Natural killer cell (primary cell): ENCODE measurements at regions not wholly inside any gene's neighbourhood (a gene's known extent, or its start where the extent isn't known, plus 50 kb on each side); places are given as distances from the start of the nearest gene placed in this dataset.

ENCODE experiments used
- ATAC-seq, 3 donors: fragments of 150-1000 bp in 2 of 3; fragments of 200-7000 bp in 1 of 3; cut with Tn5 transposase; 1 replicate in 1 of 3; 2 replicates in 2 of 3; pipeline ENCODE4 v1.10.0; 2021; ENCODE audit warnings: mild to moderate bottlenecking in 2 of 3, moderate library complexity in 2 of 3
- DNase-seq, 2 donors: peaks; one replicate each; pipeline versions ENCODE4 v3.0.0 to v3.0.0-alpha.2; 2013 to 2021; ENCODE audit warnings: mixed read lengths in 1 of 2
- H3K27ac ChIP-seq: one replicate; pipeline ENCODE4 v1.5.1; 2013; ENCODE audit warnings: mild to moderate bottlenecking, low read length
- H3K27me3 ChIP-seq: one replicate; pipeline ENCODE4 v1.6.1; 2013; ENCODE audit warnings: low read length; ENCODE audit not compliant: control insufficient read depth, insufficient read depth
- H3K36me3 ChIP-seq: one replicate; pipeline ENCODE4 v1.6.1; 2013; ENCODE audit warnings: low read length; ENCODE audit not compliant: control insufficient read depth, insufficient read depth
- H3K4me1 ChIP-seq: one replicate; pipeline ENCODE4 v1.6.1; 2013; ENCODE audit warnings: low read length; ENCODE audit not compliant: control insufficient read depth, insufficient read depth
- H3K4me3 ChIP-seq: one replicate; pipeline ENCODE4 v1.5.1; 2013; ENCODE audit warnings: low read length
- H3K9me3 ChIP-seq: one replicate; pipeline ENCODE4 v1.6.1; 2013; ENCODE audit warnings: low read length; ENCODE audit not compliant: control insufficient read depth, insufficient read depth
- H3K27ac Mint-ChIP-seq, 2 donors: one replicate each; pipeline ENCODE4 v1.8.0; 2022; ENCODE audit warnings: mild to moderate bottlenecking in 2 of 2, mixed read lengths in 2 of 2, moderate library complexity in 1 of 2
- H3K27me3 Mint-ChIP-seq, 2 donors: one replicate each; pipeline ENCODE4 v1.8.0; 2022; ENCODE audit warnings: low read depth in 2 of 2, mixed read lengths in 2 of 2
- H3K36me3 Mint-ChIP-seq: one replicate; pipeline ENCODE4 v1.8.0; 2022; ENCODE audit warnings: mixed read lengths
- H3K4me1 Mint-ChIP-seq, 2 donors: one replicate each; pipeline ENCODE4 v1.8.0; 2022; ENCODE audit warnings: mixed read lengths in 2 of 2
- H3K4me3 Mint-ChIP-seq: one replicate; pipeline ENCODE4 v1.8.0; 2022; ENCODE audit warnings: mild to moderate bottlenecking, moderate library complexity, mixed read lengths
- H3K9me3 Mint-ChIP-seq, 2 donors: one replicate each; pipeline ENCODE4 v1.8.0; 2022; ENCODE audit warnings: mixed read lengths in 2 of 2
- WGBS: methylation state at CpG from one replicate; pipeline ENCODE4 v1.1.7; 2013; ENCODE audit warnings: missing lambda C conversion rate; ENCODE audit not compliant: insufficient coverage; 5-methylcytosine and 5-hydroxymethylcytosine counted together
- intact Hi-C: fragments of 100-400 bp; cut with micrococcal nuclease; formaldehyde crosslinking; loops from one replicate; pipeline ENCODE4 v1.14.2; 2022
- TF ChIP-seq, protein P1 (sequence below): fragments of 200-600 bp; IDR thresholded peaks from one replicate; pipeline ENCODE4 v1.8.0; 2022; ENCODE audit warnings: antibody characterized with exemption

DNA sequence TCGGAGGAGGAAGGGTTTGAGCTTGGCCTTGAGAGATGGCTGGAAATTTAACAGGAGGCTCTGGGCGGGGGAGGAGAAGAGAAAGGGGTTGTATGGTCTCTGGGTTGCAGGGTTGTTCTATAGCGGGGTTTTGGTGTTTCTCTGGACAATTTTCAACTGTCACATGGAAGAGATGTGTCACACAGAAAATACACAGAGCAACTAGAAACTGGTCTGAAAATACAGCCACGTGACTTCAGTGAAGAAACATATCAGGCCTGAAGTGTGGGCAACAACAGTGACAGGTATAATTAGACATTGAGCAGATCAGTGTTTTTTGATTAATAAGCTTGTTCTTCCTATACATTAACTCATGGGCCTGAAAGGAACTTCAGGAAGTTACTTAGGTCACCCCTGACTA lies 205.3 kb upstream of the HMGA2 start:
- intact Hi-C loops = no loop called here
- H3K36me3 ChIP-seq = no peaks in the 10 kb centered on the region
- H3K27me3 Mint-ChIP-seq = peaks cover 23 to 36% of the 10 kb centered on the region in 2 donors
- H3K4me1 Mint-ChIP-seq = no peaks in the 10 kb centered on the region
- no peaks in the 10 kb centered on the region for H3K36me3 Mint-ChIP-seq
- no peak for ATAC-seq
- H3K9me3 ChIP-seq = no peaks in the 10 kb centered on the region
- TF ChIP-seq, protein P1, sequence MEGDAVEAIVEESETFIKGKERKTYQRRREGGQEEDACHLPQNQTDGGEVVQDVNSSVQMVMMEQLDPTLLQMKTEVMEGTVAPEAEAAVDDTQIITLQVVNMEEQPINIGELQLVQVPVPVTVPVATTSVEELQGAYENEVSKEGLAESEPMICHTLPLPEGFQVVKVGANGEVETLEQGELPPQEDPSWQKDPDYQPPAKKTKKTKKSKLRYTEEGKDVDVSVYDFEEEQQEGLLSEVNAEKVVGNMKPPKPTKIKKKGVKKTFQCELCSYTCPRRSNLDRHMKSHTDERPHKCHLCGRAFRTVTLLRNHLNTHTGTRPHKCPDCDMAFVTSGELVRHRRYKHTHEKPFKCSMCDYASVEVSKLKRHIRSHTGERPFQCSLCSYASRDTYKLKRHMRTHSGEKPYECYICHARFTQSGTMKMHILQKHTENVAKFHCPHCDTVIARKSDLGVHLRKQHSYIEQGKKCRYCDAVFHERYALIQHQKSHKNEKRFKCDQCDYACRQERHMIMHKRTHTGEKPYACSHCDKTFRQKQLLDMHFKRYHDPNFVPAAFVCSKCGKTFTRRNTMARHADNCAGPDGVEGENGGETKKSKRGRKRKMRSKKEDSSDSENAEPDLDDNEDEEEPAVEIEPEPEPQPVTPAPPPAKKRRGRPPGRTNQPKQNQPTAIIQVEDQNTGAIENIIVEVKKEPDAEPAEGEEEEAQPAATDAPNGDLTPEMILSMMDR = no peak
- WGBS = 85% methylated on average over 4 of the region's 4 CpGs
- H3K4me3 Mint-ChIP-seq = no peak overlapping the region
- no peaks in the 10 kb centered on the region for H3K27me3 ChIP-seq
- H3K9me3 Mint-ChIP-seq = no peaks in the 10 kb centered on the region
- no peak overlapping the region for H3K27ac ChIP-seq
- H3K4me3 ChIP-seq = no peak overlapping the region
- H3K27ac Mint-ChIP-seq = no peak overlapping the region
- no peak for DNase-seq
- H3K4me1 ChIP-seq = no peaks in the 10 kb centered on the region

DNA sequence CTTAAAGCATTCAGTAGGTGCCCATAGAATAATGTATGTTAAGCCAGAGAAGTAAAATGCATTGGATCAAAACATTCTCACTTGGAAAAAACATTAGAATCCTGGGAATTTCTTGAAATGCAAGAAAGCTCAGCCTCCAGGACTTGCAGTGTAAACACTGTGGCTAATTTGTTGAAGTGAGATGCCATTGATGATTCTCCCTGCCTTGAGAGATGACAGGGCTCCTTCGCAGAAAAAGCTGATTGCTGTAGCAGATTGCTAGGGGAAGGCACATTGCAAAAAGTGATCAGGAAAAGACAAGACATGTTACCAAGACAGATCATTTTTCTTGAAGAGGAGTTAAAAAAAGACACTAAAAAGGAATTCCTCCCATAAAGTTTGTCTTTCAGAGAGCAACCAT lies 204.2 kb upstream of the HMGA2 start:
- Histone ChIP-seq H3K4me3 (no peak overlapping the region), H3K36me3 (no peaks in the 10 kb centered on the region), H3K9me3 (no peaks in the 10 kb centered on the region), H3K27ac (no peak overlapping the region), H3K27me3 (no peaks in the 10 kb centered on the region), H3K4me1 (no peaks in the 10 kb centered on the region)
- Mint-ChIP-seq H3K9me3 (no peaks in the 10 kb centered on the region), H3K36me3 (no peaks in the 10 kb centered on the region), H3K4me3 (no peak overlapping the region), H3K27me3 (peaks cover 22 to 31% of the 10 kb centered on the region in 2 donors), H3K4me1 (no peaks in the 10 kb centered on the region), H3K27ac (no peak overlapping the region)
- DNase-seq = no peak
- no peak for ATAC-seq
- intact Hi-C loops = no loop called here
- 81% methylated on average over 1 of the region's 1 CpG for WGBS
- TF ChIP-seq, protein P1 = no peak

- H3K9me3 ChIP-seq = no peaks in the 10 kb centered on the region
- 94% methylated on average over 3 of the region's 6 CpGs for WGBS
- H3K4me3 ChIP-seq = no peak overlapping the region
- H3K4me1 ChIP-seq = no peaks in the 10 kb centered on the region
- intact Hi-C loops = no loop called here
- Mint-ChIP-seq H3K27ac (no peak overlapping the region), H3K9me3 (no peaks in the 10 kb centered on the region), H3K27me3 (peaks cover 16 to 22% of the 10 kb centered on the region in 2 donors), H3K4me1 (no peaks in the 10 kb centered on the region), H3K36me3 (no peaks in the 10 kb centered on the region), H3K4me3 (no peak overlapping the region)
- no peak for ATAC-seq
- H3K27ac ChIP-seq = no peak overlapping the region
- TF ChIP-seq, protein P1 = no peak
- no peak for DNase-seq
- H3K36me3 ChIP-seq = no peaks in the 10 kb centered on the region
- no peaks in the 10 kb centered on the region for H3K27me3 ChIP-seq
Observed at GRCh38 chr12:65622056-65622455, 202.2 kb upstream of the HMGA2 start.

DNA sequence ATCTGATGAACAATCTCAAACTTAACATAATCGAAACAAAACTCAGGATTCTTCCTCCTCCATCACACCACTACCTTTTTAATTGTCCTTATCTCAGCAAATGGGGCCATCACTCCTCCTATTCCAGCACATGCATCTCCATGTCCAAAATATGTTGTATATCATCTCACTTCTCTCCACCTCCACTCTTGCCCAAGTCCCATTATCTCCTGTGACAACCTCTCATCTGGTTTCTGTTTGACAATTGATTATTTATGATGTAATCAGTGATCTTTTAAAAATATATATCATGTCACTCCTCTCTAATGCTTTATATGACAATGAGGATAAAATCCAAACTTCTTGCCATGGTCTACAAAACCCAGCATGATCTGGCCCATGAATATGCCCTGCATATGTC lies 200.8 kb upstream of the HMGA2 start:
- Histone ChIP-seq H3K4me1 (no peaks in the 10 kb centered on the region), H3K4me3 (no peak overlapping the region), H3K27me3 (no peaks in the 10 kb centered on the region), H3K9me3 (no peaks in the 10 kb centered on the region), H3K27ac (no peak overlapping the region), H3K36me3 (no peaks in the 10 kb centered on the region)
- H3K9me3 Mint-ChIP-seq = no peaks in the 10 kb centered on the region
- H3K4me1 Mint-ChIP-seq = no peaks in the 10 kb centered on the region
- no peak overlapping the region for H3K4me3 Mint-ChIP-seq
- no peaks in the 10 kb centered on the region for H3K36me3 Mint-ChIP-seq
- H3K27me3 Mint-ChIP-seq = peaks cover 12 to 14% of the 10 kb centered on the region in 2 donors
- TF ChIP-seq, protein P1 = no peak
- H3K27ac Mint-ChIP-seq = no peak overlapping the region
- WGBS = 69% methylated on average over 1 of the region's 1 CpG
- no peak for ATAC-seq
- intact Hi-C loops = no loop called here
- no peak for DNase-seq
